ENCODE measurements at regions not wholly inside any gene's neighbourhood (a gene's known extent, or its start where the extent isn't known, plus 50 kb on each side); places are given as distances from the start of the nearest gene placed in this dataset.
A peak's percentile ranks its signal among the peaks of the same experiment; 100 is the strongest.

DNA sequence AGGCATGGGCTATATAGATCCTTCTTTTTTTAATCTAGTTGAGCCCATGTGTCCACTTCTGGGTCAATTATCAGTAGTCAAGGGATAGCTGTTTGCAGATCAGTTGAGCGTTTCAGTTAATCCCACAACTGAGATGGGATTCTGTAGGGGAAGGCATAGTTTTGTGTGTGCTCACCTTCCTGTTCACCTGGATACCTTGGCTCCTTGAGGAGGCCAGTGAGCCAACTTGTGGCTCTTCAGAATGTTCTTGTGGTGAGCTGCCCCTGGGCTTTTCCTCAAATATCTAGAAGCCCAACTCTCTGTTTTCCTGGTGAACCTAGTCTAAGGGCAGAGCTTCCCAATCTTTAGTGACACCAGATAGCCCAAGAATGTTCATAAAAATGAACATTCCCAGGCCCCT lies 302.9 kb upstream of the TBX3 start:
- in situ Hi-C loops (cut with HindIII; ENCODE audit: low pct_unique_long_range_greater_than_20kb, low sequenced_read_pairs) = no loop called here
- TF ChIP-seq JUND (IDR thresholded peaks at IDR 0.05; ENCODE audit: low read depth) = no peak
- DNase-seq (ENCODE audit: low read depth in 1 of 2, low spot score in 1 of 2) = no peak

GRCh38 chr12:114986178-114986714 lies 302.3 kb upstream of the TBX3 start:
- DNase-seq (ENCODE audit: low read depth in 1 of 2, low spot score in 1 of 2) = no peak
- in situ Hi-C loops (cut with HindIII; ENCODE audit: low pct_unique_long_range_greater_than_20kb, low sequenced_read_pairs) = no loop called here

GRCh38 chr12:114984634-114985061 lies 300.7 kb upstream of the TBX3 start:
- in situ Hi-C loops (cut with HindIII; ENCODE audit: low pct_unique_long_range_greater_than_20kb, low sequenced_read_pairs) = no loop called here
- no peak for TF ChIP-seq JUND (IDR thresholded peaks at IDR 0.05; ENCODE audit: low read depth)
- DNase-seq (ENCODE audit: low read depth in 1 of 2, low spot score in 1 of 2) = no peak

More at GRCh38 chr12:114986178-114986714, 302.3 kb upstream of the TBX3 start:
- no peak for TF ChIP-seq JUND (IDR thresholded peaks at IDR 0.05; ENCODE audit: low read depth)

DNA sequence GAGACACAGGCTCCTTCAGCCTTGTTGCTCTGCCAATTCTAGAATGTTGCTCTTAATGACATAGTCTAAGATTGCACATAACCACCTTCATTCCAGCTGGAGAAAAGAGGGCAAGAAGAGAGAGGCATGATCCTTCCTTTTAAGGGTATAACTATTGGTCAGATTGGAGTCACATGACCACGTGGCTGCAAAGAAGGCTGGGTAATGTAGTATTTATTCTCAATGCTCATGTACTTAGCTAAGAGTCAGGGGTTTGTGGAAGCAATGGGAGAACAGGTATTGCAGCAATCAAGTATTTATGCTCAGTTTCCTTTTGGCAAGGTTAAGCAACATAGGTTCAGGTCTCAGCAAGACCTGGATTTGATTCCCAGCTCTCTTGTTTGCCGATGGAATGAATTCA lies 298.8 kb upstream of the TBX3 start:
- in situ Hi-C loops (cut with HindIII; ENCODE audit: low pct_unique_long_range_greater_than_20kb, low sequenced_read_pairs) = no loop called here
- TF ChIP-seq JUND (IDR thresholded peaks at IDR 0.05; ENCODE audit: low read depth) = no peak
- DNase-seq (ENCODE audit: low read depth in 1 of 2, low spot score in 1 of 2) = peak; percentile 13 to 31

GRCh38 chr12:114981036-114981435 lies 297.1 kb upstream of the TBX3 start:
- TF ChIP-seq JUND (IDR thresholded peaks at IDR 0.05; ENCODE audit: low read depth) = no peak
- in situ Hi-C loops (cut with HindIII; ENCODE audit: low pct_unique_long_range_greater_than_20kb, low sequenced_read_pairs) = no loop called here
- no peak for DNase-seq (ENCODE audit: low read depth in 1 of 2, low spot score in 1 of 2)

DNA sequence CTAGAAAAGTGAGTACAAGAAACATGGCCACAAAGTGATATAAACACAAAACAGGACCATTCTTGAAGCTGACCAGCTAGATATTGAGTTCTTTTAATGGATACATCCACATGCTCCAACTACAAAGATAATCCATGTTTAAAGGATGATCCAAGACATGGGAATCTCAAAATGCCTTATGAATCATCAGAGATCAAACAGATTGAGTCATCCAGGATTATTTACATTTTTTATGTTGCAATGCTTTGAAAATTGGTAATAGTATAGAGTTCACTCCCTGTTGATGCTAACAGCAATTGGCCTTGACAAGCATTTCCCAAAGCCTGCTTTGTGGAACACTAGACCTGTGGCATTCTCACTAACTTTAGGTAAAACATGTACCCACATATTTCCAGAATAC lies 293.0 kb upstream of the TBX3 start:
- in situ Hi-C loops (cut with HindIII; ENCODE audit: low pct_unique_long_range_greater_than_20kb, low sequenced_read_pairs) = no loop called here
- no peak for DNase-seq (ENCODE audit: low read depth in 1 of 2, low spot score in 1 of 2)
- TF ChIP-seq JUND (IDR thresholded peaks at IDR 0.05; ENCODE audit: low read depth) = no peak

GRCh38 chr12:114976372-114976771 lies 292.4 kb upstream of the TBX3 start:
- no peak for DNase-seq (ENCODE audit: low read depth in 1 of 2, low spot score in 1 of 2)
- in situ Hi-C loops (cut with HindIII; ENCODE audit: low pct_unique_long_range_greater_than_20kb, low sequenced_read_pairs) = no loop called here
- no peak for TF ChIP-seq JUND (IDR thresholded peaks at IDR 0.05; ENCODE audit: low read depth)

DNA sequence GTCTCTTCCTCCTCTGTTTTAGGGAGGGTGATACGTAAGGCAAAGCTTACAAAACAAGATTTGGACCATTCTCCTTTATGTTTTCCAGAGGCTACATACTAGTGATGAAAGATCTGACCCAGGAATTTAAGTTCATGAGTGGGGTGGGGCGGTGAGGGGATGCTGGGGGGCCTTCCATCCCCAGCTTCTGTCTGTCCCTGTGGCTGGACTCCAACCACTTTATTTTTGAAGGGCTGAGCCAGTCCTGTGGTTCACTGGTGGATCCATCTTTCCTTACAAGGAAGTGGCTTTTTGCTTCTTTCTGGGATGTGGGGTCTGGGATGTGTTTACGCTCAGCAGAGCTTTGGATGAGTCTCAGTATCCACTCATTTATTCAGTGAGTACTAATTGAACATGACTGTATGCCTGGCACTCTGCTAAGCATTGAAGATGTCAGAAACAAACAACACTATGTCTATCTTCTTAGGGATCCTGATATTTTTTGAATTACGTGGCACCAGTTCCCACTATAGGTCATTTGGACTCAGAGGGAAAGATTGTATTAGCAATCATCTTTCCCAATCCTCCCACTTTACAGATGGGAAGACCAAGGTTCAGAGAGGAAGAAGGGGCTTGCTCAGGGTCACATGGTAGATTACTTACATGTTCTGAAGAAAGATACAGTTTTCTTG lies 291.8 kb upstream of the TBX3 start:
- no peak for DNase-seq (ENCODE audit: low read depth in 1 of 2, low spot score in 1 of 2)
- in situ Hi-C loops (cut with HindIII; ENCODE audit: low pct_unique_long_range_greater_than_20kb, low sequenced_read_pairs) = no loop called here
- TF ChIP-seq JUND (IDR thresholded peaks at IDR 0.05; ENCODE audit: low read depth) = no peak

DNA sequence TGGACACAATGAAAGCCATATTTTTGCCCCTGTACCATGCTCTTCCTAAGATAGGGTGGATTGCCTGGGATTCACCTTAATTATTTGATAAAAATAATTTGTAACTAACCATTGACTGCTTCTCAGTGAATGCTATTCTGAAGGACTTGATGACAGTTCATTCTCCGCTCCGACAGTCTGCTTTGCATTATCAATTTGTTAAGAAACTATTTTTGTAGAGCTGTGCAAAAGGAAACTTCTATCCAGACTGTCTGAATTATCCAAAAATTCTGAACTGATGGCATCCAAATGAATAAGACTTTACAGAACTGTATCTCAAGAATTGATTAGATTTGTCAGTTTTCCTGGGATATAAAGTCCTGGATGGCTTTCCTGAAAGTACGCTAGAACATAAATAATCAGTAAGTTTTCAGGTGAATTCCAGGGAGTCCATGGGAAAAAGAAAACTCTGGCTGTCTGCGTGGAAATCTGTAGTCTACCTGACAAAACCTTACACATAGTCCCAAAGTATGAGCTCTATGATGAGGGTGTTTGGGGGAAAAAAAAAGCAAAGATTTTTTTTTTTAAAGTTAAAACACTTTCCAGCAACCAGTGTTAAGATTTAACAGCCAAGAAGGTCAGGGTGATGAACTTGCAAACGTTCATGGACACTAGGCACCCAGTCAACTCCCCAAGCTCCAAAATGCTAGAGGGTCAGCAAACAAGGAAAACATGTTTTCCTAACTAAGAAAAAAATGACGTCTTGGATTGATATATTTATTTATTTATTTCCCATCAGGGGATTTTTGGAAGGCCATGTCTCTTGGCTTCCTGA lies 291.1 kb upstream of the TBX3 start:
- no peak for DNase-seq (ENCODE audit: low read depth in 1 of 2, low spot score in 1 of 2)
- no peak for TF ChIP-seq JUND (IDR thresholded peaks at IDR 0.05; ENCODE audit: low read depth)
- in situ Hi-C loops (cut with HindIII; ENCODE audit: low pct_unique_long_range_greater_than_20kb, low sequenced_read_pairs) = no loop called here

- TF ChIP-seq JUND (IDR thresholded peaks at IDR 0.05; ENCODE audit: low read depth) = no peak
- no peak for DNase-seq (ENCODE audit: low read depth in 1 of 2, low spot score in 1 of 2)
- in situ Hi-C loops (cut with HindIII; ENCODE audit: low pct_unique_long_range_greater_than_20kb, low sequenced_read_pairs) = no loop called here
Measured at GRCh38 chr12:114974333-114974732, 290.4 kb upstream of the TBX3 start.

DNA sequence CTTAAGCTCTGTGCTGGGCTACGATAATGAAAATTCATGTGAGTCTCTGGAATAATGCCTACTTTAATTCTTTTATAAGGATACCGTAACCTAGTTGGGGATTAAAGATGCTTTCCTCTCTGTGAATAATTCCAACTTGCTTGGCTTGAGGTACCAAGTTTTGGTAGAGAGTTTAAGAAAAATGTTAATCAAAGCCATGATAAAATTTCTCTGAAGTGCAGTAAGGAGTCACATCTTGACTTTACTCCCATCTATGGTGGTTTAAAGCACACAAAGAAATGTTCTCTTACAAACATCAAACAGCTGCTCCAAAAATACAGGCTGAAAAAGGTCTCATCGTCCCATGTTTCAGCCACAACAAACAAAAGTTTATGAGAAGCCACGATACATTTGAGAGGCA lies 284.8 kb upstream of the TBX3 start:
- no peak for TF ChIP-seq JUND (IDR thresholded peaks at IDR 0.05; ENCODE audit: low read depth)
- DNase-seq (ENCODE audit: low read depth in 1 of 2, low spot score in 1 of 2) = no peak
- in situ Hi-C loops (cut with HindIII; ENCODE audit: low pct_unique_long_range_greater_than_20kb, low sequenced_read_pairs) = no loop called here

- no peak for TF ChIP-seq JUND (IDR thresholded peaks at IDR 0.05; ENCODE audit: low read depth)
- in situ Hi-C loops (cut with HindIII; ENCODE audit: low pct_unique_long_range_greater_than_20kb, low sequenced_read_pairs) = no loop called here
- DNase-seq (ENCODE audit: low read depth in 1 of 2, low spot score in 1 of 2) = no peak
Measured at GRCh38 chr12:114967151-114967550, 283.2 kb upstream of the TBX3 start.

DNA sequence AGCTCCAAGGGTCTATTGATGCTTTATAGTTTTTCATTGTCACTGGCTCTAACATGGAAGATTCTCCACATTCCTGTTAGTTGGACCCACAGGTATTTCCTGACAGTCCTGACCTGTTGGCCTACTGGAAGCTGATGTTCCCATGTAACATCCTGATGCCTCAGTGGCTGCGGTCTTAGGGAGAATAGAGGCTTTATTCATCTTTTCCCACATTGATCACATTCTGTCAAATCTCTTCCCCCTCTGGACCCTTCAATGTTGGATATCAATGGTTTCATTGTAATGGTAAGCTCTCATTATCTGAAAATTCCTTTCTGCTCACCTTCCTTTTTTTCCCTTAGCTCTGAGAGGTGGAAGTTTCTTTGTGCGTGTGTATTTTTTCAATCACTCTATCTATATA lies 280.9 kb upstream of the TBX3 start:
- TF ChIP-seq JUND (IDR thresholded peaks at IDR 0.05; ENCODE audit: low read depth) = no peak
- in situ Hi-C loops (cut with HindIII; ENCODE audit: low pct_unique_long_range_greater_than_20kb, low sequenced_read_pairs) = no loop called here

More for the DNA sequence above, 280.9 kb upstream of the TBX3 start:
- DNase-seq (ENCODE audit: low read depth in 1 of 2, low spot score in 1 of 2) = no peak
